Activated CD4-positive, CD25-positive, alpha-beta regulatory T cell (primary cell): ENCODE measurements at regions not wholly inside any gene's neighbourhood (a gene's known extent, or its start where the extent isn't known, plus 50 kb on each side); places are given as distances from the start of the nearest gene placed in this dataset.
"Not testable (repeated sequence)": the region's sequence is repeated elsewhere in the genome, so short reads cannot be mapped to it uniquely, and the experiment has no call there.

ENCODE experiments used
- DNase-seq, 4 experiments: peaks; one replicate each; lab custom pipeline; 2025; lab: John Stamatoyannopoulos, UW

GRCh38 chr5:167858186-167858855 lies 433.1 kb upstream of the WWC1 start:
- DNase-seq, result not testable (repeated sequence)

- no peak for DNase-seq
These were observed 430.1 kb upstream of the WWC1 start for GRCh38 chr5:167861129-167861927.

GRCh38 chr5:167861928-167862426 lies 429.5 kb upstream of the WWC1 start:
- DNase-seq, result no peak

GRCh38 chr5:167863883-167864282 lies 427.6 kb upstream of the WWC1 start:
- no peak for DNase-seq

- no peak for DNase-seq
These were observed 426.6 kb upstream of the WWC1 start for GRCh38 chr5:167864801-167865200.

GRCh38 chr5:167866797-167867196 lies 424.6 kb upstream of the WWC1 start:
- no peak for DNase-seq

- no peak for DNase-seq
These were observed 424.2 kb upstream of the WWC1 start for GRCh38 chr5:167867281-167867680.

- no peak for DNase-seq
These were observed 422.3 kb upstream of the WWC1 start for GRCh38 chr5:167869125-167869524.

- no peak for DNase-seq
These were observed 421.4 kb upstream of the WWC1 start for GRCh38 chr5:167870055-167870454.

GRCh38 chr5:167871091-167871490 lies 420.4 kb upstream of the WWC1 start:
- no peak for DNase-seq

GRCh38 chr5:167872791-167873190 lies 418.7 kb upstream of the WWC1 start:
- no peak for DNase-seq

GRCh38 chr5:167877114-167877722 lies 414.2 kb upstream of the WWC1 start:
- no peak for DNase-seq

- DNase-seq, result no peak
These were observed 413.5 kb upstream of the WWC1 start for GRCh38 chr5:167877924-167878323.

- DNase-seq, result no peak
These were observed 411.0 kb upstream of the WWC1 start for GRCh38 chr5:167880420-167880819.

GRCh38 chr5:167881041-167881440 lies 410.4 kb upstream of the WWC1 start:
- DNase-seq, result no peak

GRCh38 chr5:167886196-167886595 lies 405.2 kb upstream of the WWC1 start:
- DNase-seq, result no peak

GRCh38 chr5:167888393-167888792 lies 403.1 kb upstream of the WWC1 start:
- no peak for DNase-seq

GRCh38 chr5:167889276-167889675 lies 402.2 kb upstream of the WWC1 start:
- DNase-seq, result no peak

- no peak for DNase-seq
These were observed 398.9 kb upstream of the WWC1 start for GRCh38 chr5:167892352-167893115.

GRCh38 chr5:167893271-167893670 lies 398.2 kb upstream of the WWC1 start:
- no peak for DNase-seq

GRCh38 chr5:167894631-167895472 lies 396.6 kb upstream of the WWC1 start:
- no peak for DNase-seq
